Pons (tissue), 1 donor: ENCODE measurements at regions not wholly inside any gene's neighbourhood (a gene's known extent, or its start where the extent isn't known, plus 50 kb on each side); places are given as distances from the start of the nearest gene placed in this dataset.
"Not testable (repeated sequence)": the region's sequence is repeated elsewhere in the genome, so short reads cannot be mapped to it uniquely, and the experiment has no call there.

Experiments used
- DNase-seq: peaks from one replicate; pipeline ENCODE4 v3.0.0-alpha.2; 2016; ENCODE audit warnings: low spot score

GRCh38 chr22:47351836-47352579 is 589.6 kb downstream of the TBC1D22A start:
- no peak for DNase-seq

- not testable (repeated sequence) for DNase-seq
Measured at GRCh38 chr22:47346287-47346686, 583.8 kb downstream of the TBC1D22A start.

- DNase-seq: no peak
Measured at GRCh38 chr22:47345025-47345424, 582.6 kb downstream of the TBC1D22A start.

- DNase-seq: no peak
Measured at GRCh38 chr22:47344414-47344813, 582.0 kb downstream of the TBC1D22A start.

- no peak for DNase-seq
Measured at GRCh38 chr22:47343611-47344010, 581.2 kb downstream of the TBC1D22A start.

- no peak for DNase-seq
Measured at GRCh38 chr22:47342446-47342845, 580.0 kb downstream of the TBC1D22A start.

- DNase-seq: no peak
Measured at GRCh38 chr22:47341464-47341863, 579.0 kb downstream of the TBC1D22A start.

GRCh38 chr22:47340851-47341436 is 578.5 kb downstream of the TBC1D22A start:
- no peak for DNase-seq

GRCh38 chr22:47337161-47337621 is 574.7 kb downstream of the TBC1D22A start:
- DNase-seq: peak; percentile 51

GRCh38 chr22:47335958-47336357 is 573.5 kb downstream of the TBC1D22A start:
- DNase-seq: no peak

GRCh38 chr22:47335460-47335859 is 573.0 kb downstream of the TBC1D22A start:
- DNase-seq: no peak

GRCh38 chr22:47334601-47335000 is 572.2 kb downstream of the TBC1D22A start:
- DNase-seq: no peak

GRCh38 chr22:47333625-47334024 is 571.2 kb downstream of the TBC1D22A start:
- DNase-seq: no peak

- no peak for DNase-seq
Measured at GRCh38 chr22:47332246-47332980, 570.0 kb downstream of the TBC1D22A start.

- no peak for DNase-seq
Measured at GRCh38 chr22:47331750-47332149, 569.3 kb downstream of the TBC1D22A start.

- no peak for DNase-seq
Measured at GRCh38 chr22:47329727-47330650, 567.5 kb downstream of the TBC1D22A start.

- DNase-seq: no peak
Measured at GRCh38 chr22:47328550-47329243, 566.2 kb downstream of the TBC1D22A start.

- DNase-seq: no peak
Measured at GRCh38 chr22:47327241-47327640, 564.8 kb downstream of the TBC1D22A start.

- DNase-seq: no peak
Measured at GRCh38 chr22:47325249-47325648, 562.8 kb downstream of the TBC1D22A start.

- no peak for DNase-seq
Measured at GRCh38 chr22:47324435-47324990, 562.1 kb downstream of the TBC1D22A start.

- DNase-seq: no peak
Measured at GRCh38 chr22:47323518-47323917, 561.1 kb downstream of the TBC1D22A start.
